DOHH2 (cell line): ENCODE measurements at regions not wholly inside any gene's neighbourhood (a gene's known extent, or its start where the extent isn't known, plus 50 kb on each side); places are given as distances from the start of the nearest gene placed in this dataset.

Source experiments
- H3F3A ChIP-seq: fragments of 200-600 bp; sonication (generic), shearing (Covaris generic); 2 replicates; pipeline ENCODE4 v1.6.0; 2016; ENCODE audit warnings: antibody characterized with exemption, mild to moderate bottlenecking; ENCODE audit not compliant: control insufficient read depth, insufficient read depth
- H3K27ac ChIP-seq: fragments of 200-600 bp; sonication (generic); 2 replicates; pipeline ENCODE4 v1.5.1; 2014; ENCODE audit warnings: low read depth, mild to moderate bottlenecking, low read length, moderate library complexity
- H3K27me3 ChIP-seq: fragments of 200-600 bp; sonication (generic); 2 replicates; pipeline ENCODE4 v1.6.1; 2014; ENCODE audit warnings: mild to moderate bottlenecking, low read length, mixed read lengths; ENCODE audit not compliant: control insufficient read depth
- H3K36me3 ChIP-seq: fragments of 200-600 bp; sonication (generic); 2 replicates; pipeline ENCODE4 v1.6.1; 2014; ENCODE audit warnings: mild to moderate bottlenecking, low read length, moderate library complexity, mixed read lengths; ENCODE audit not compliant: control insufficient read depth
- H3K4me1 ChIP-seq: fragments of 200-600 bp; sonication (generic); 2 replicates; pipeline ENCODE4 v1.6.1; 2014; ENCODE audit warnings: mild to moderate bottlenecking, low read length, mixed read lengths; ENCODE audit not compliant: control insufficient read depth
- H3K4me2 ChIP-seq: fragments of 200-600 bp; sonication (generic); 2 replicates; pipeline ENCODE4 v1.6.0; 2014; ENCODE audit warnings: mild to moderate bottlenecking, low read length, moderate library complexity
- H3K4me3 ChIP-seq: fragments of 200-600 bp; sonication (generic); 2 replicates; pipeline ENCODE4 v1.5.1; 2014; ENCODE audit warnings: mild to moderate bottlenecking, low read length, mixed read lengths
- H3K79me2 ChIP-seq: fragments of 200-600 bp; sonication (generic); 2 replicates; pipeline ENCODE4 v1.6.1; 2014; ENCODE audit warnings: mild to moderate bottlenecking, low read length, mixed read lengths; ENCODE audit not compliant: control insufficient read depth
- H3K9me2 ChIP-seq: fragments of 200-600 bp; sonication (generic); replicated peaks from 2 replicates; pipeline ENCODE4 v1.6.1; 2014; ENCODE audit warnings: mild to moderate bottlenecking, low read length, mixed read lengths; ENCODE audit not compliant: control insufficient read depth
- H3K9me3 ChIP-seq: fragments of 200-600 bp; sonication (generic); 2 replicates; pipeline ENCODE4 v1.6.1; 2014; ENCODE audit warnings: antibody characterized with exemption, low read length, mixed read lengths; ENCODE audit not compliant: control insufficient read depth, insufficient read depth
- H4K20me1 ChIP-seq: fragments of 200-600 bp; sonication (generic); 2 replicates; pipeline ENCODE4 v1.6.0; 2014; ENCODE audit warnings: low read depth, mild to moderate bottlenecking, antibody characterized with exemption, low read length, moderate library complexity; ENCODE audit not compliant: control insufficient read depth, insufficient read depth
- EZH2phosphoT487 ChIP-seq: fragments of 200-600 bp; sonication (generic); IDR thresholded peaks from 2 replicates; pipeline ENCODE4 v1.6.1; 2017; ENCODE audit warnings: borderline replicate concordance, mild to moderate bottlenecking, antibody characterized with exemption, low read length, moderate library complexity, mixed read lengths
- TF ChIP-seq, protein P1 (sequence below): fragments of 200-600 bp; sonication (generic); IDR thresholded peaks from one replicate; pipeline ENCODE4 v1.5.1; 2014; ENCODE audit warnings: antibody characterized with exemption, mild to moderate bottlenecking, low read depth, low read length; ENCODE audit not compliant: poor library complexity, severe bottlenecking

- H3K9me3 ChIP-seq: no peaks in the 10 kb centered on the region
- H3K79me2 ChIP-seq: no peaks in the 10 kb centered on the region
- H3K27ac ChIP-seq: no peak overlapping the region
- H4K20me1 ChIP-seq: no peaks in the 10 kb centered on the region
- H3K9me2 ChIP-seq: no peaks in the 10 kb centered on the region
- no peaks in the 10 kb centered on the region for H3K27me3 ChIP-seq
- no peaks in the 10 kb centered on the region for H3F3A ChIP-seq
- no peaks in the 10 kb centered on the region for H3K4me1 ChIP-seq
- H3K4me2 ChIP-seq: no peak overlapping the region
- no peaks in the 10 kb centered on the region for H3K36me3 ChIP-seq
- no peak overlapping the region for H3K4me3 ChIP-seq
- TF ChIP-seq, protein P1, sequence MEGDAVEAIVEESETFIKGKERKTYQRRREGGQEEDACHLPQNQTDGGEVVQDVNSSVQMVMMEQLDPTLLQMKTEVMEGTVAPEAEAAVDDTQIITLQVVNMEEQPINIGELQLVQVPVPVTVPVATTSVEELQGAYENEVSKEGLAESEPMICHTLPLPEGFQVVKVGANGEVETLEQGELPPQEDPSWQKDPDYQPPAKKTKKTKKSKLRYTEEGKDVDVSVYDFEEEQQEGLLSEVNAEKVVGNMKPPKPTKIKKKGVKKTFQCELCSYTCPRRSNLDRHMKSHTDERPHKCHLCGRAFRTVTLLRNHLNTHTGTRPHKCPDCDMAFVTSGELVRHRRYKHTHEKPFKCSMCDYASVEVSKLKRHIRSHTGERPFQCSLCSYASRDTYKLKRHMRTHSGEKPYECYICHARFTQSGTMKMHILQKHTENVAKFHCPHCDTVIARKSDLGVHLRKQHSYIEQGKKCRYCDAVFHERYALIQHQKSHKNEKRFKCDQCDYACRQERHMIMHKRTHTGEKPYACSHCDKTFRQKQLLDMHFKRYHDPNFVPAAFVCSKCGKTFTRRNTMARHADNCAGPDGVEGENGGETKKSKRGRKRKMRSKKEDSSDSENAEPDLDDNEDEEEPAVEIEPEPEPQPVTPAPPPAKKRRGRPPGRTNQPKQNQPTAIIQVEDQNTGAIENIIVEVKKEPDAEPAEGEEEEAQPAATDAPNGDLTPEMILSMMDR: no peak
- TF ChIP-seq EZH2phosphoT487: no peak
Observed at GRCh38 chr4:130603043-130603442, 1507.1 kb downstream of the C4orf33 start.

- no peaks in the 10 kb centered on the region for H3F3A ChIP-seq
Observed at GRCh38 chr4:130608121-130608520, 1512.2 kb downstream of the C4orf33 start.

GRCh38 chr4:130628531-130628930, 1532.6 kb downstream of the C4orf33 start:
- H3F3A ChIP-seq: no peaks in the 10 kb centered on the region
- TF ChIP-seq, protein P1: no peak
- no peak for TF ChIP-seq EZH2phosphoT487
- H3K9me2 ChIP-seq: no peaks in the 10 kb centered on the region
- no peak overlapping the region for H3K4me3 ChIP-seq
- H3K4me2 ChIP-seq: no peak overlapping the region
- H3K4me1 ChIP-seq: no peaks in the 10 kb centered on the region
- no peaks in the 10 kb centered on the region for H4K20me1 ChIP-seq
- no peaks in the 10 kb centered on the region for H3K36me3 ChIP-seq
- H3K79me2 ChIP-seq: no peaks in the 10 kb centered on the region
- no peak overlapping the region for H3K27ac ChIP-seq
- no peaks in the 10 kb centered on the region for H3K9me3 ChIP-seq
- no peaks in the 10 kb centered on the region for H3K27me3 ChIP-seq

More at GRCh38 chr4:130608121-130608520, 1512.2 kb downstream of the C4orf33 start:
- Histone ChIP-seq H3K27me3 (no peaks in the 10 kb centered on the region), H3K4me1 (no peaks in the 10 kb centered on the region), H3K9me2 (no peaks in the 10 kb centered on the region), H4K20me1 (no peaks in the 10 kb centered on the region), H3K9me3 (no peaks in the 10 kb centered on the region), H3K36me3 (no peaks in the 10 kb centered on the region), H3K4me2 (no peak overlapping the region), H3K4me3 (no peak overlapping the region), H3K79me2 (no peaks in the 10 kb centered on the region), H3K27ac (no peak overlapping the region)
- TF ChIP-seq EZH2phosphoT487: no peak
- TF ChIP-seq, protein P1: no peak
